Esophagus squamous epithelium (tissue), 5 donors: ENCODE measurements at regions not wholly inside any gene's neighbourhood (a gene's known extent, or its start where the extent isn't known, plus 50 kb on each side); places are given as distances from the start of the nearest gene placed in this dataset.

Experiments used
- DNase-seq: peaks from one replicate; lab custom pipeline; 2025; lab: John Stamatoyannopoulos, UW
- H3K27ac ChIP-seq, 4 donors: fragments of 200-600 bp; sonication (generic); one replicate each; pipeline ENCODE4 v1.5.1; 2016 to 2019; ENCODE audit warnings: mild to moderate bottlenecking in 1 of 4
- H3K27me3 ChIP-seq, 4 donors: fragments of 200-600 bp; sonication (generic); 1 replicate in 3 of 4; 2 replicates in 1 of 4; pipeline versions ENCODE4 v1.5.1 to v1.6.0; 2017 to 2021; ENCODE audit warnings: antibody characterized with exemption in 1 of 4
- H3K36me3 ChIP-seq, 3 donors: fragments of 200-600 bp; sonication (generic); one replicate each; pipeline ENCODE4 v1.5.1; 2016 to 2019
- H3K4me1 ChIP-seq, 3 donors: fragments of 200-600 bp; sonication (generic); one replicate each; pipeline ENCODE4 v1.5.1; 2017 to 2019
- H3K4me3 ChIP-seq, 4 donors: fragments of 200-600 bp; sonication (generic); 1 replicate in 3 of 4; 2 replicates in 1 of 4; pipeline ENCODE4 v1.5.1; 2016 to 2019; ENCODE audit warnings: mild to moderate bottlenecking in 2 of 4, moderate library complexity in 1 of 4
- H3K9me3 ChIP-seq, 3 donors: fragments of 200-600 bp; sonication (generic); one replicate each; pipeline ENCODE4 v1.5.1; 2016 to 2019
- POLR2A ChIP-seq, 4 donors: fragments of 450-650 bp; IDR thresholded peaks; one replicate each; pipeline ENCODE4 v1.6.1; 2017; ENCODE audit warnings: antibody characterized with exemption in 4 of 4, mild to moderate bottlenecking in 4 of 4, moderate library complexity in 3 of 4
- WGBS, 2 donors: methylation state at CpG; one replicate each; pipeline ENCODE4 v1.1.5; 2018; 5-methylcytosine and 5-hydroxymethylcytosine counted together
- intact Hi-C: fragments of 100-400 bp; cut with DNase I; formaldehyde crosslinking; loops from one replicate; pipeline ENCODE4 v1.15.0; 2022
- TF ChIP-seq, protein P1 (sequence below), 6 experiments: fragments of 450-650 bp in 4 of 6; fragments of 200-600 bp in 2 of 6; sonication (generic) in 2 of 6; IDR thresholded peaks; one replicate each; pipeline ENCODE4 v1.5.1; 2016 to 2019; ENCODE audit warnings: antibody characterized with exemption in 6 of 6, mild to moderate bottlenecking in 4 of 6, moderate library complexity in 4 of 6
- donor health status: DM: yes; HTN: yes; CAD: no.

- Histone ChIP-seq H3K9me3 (peaks cover 0 to 25% (median 16%) of the 10 kb centered on the region in 3 donors), H3K4me1 (no peaks in the 10 kb centered on the region), H3K4me3 (no peak overlapping the region), H3K27me3 (no peaks in the 10 kb centered on the region), H3K27ac (no peak overlapping the region), H3K36me3 (no peaks in the 10 kb centered on the region)
- no peak for TF ChIP-seq POLR2A (IDR thresholded peaks at IDR 0.05)
- TF ChIP-seq, protein P1, sequence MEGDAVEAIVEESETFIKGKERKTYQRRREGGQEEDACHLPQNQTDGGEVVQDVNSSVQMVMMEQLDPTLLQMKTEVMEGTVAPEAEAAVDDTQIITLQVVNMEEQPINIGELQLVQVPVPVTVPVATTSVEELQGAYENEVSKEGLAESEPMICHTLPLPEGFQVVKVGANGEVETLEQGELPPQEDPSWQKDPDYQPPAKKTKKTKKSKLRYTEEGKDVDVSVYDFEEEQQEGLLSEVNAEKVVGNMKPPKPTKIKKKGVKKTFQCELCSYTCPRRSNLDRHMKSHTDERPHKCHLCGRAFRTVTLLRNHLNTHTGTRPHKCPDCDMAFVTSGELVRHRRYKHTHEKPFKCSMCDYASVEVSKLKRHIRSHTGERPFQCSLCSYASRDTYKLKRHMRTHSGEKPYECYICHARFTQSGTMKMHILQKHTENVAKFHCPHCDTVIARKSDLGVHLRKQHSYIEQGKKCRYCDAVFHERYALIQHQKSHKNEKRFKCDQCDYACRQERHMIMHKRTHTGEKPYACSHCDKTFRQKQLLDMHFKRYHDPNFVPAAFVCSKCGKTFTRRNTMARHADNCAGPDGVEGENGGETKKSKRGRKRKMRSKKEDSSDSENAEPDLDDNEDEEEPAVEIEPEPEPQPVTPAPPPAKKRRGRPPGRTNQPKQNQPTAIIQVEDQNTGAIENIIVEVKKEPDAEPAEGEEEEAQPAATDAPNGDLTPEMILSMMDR (IDR thresholded peaks at IDR 0.05), result no peak
- no peak for DNase-seq
- 51 to 63% methylated on average over 2 of the region's 2 CpGs for WGBS, 2 donors
- intact Hi-C loops, result no loop called here
Measured at GRCh38 chr14:81839056-81839455, 305.4 kb upstream of the SEL1L start.

GRCh38 chr14:81841346-81841745 lies 307.7 kb upstream of the SEL1L start:
- no peak for TF ChIP-seq POLR2A (IDR thresholded peaks at IDR 0.05)
- TF ChIP-seq, protein P1 (IDR thresholded peaks at IDR 0.05), result no peak
- Histone ChIP-seq H3K9me3 (peaks cover 0 to 14% (median 7%) of the 10 kb centered on the region in 3 donors), H3K27ac (no peak overlapping the region), H3K4me1 (no peaks in the 10 kb centered on the region), H3K4me3 (no peak overlapping the region), H3K27me3 (no peaks in the 10 kb centered on the region), H3K36me3 (no peaks in the 10 kb centered on the region)
- DNase-seq, result no peak
- intact Hi-C loops, result no loop called here
- WGBS, 2 donors, result 85 to 86% methylated on average over 5 of the region's 5 CpGs

DNA sequence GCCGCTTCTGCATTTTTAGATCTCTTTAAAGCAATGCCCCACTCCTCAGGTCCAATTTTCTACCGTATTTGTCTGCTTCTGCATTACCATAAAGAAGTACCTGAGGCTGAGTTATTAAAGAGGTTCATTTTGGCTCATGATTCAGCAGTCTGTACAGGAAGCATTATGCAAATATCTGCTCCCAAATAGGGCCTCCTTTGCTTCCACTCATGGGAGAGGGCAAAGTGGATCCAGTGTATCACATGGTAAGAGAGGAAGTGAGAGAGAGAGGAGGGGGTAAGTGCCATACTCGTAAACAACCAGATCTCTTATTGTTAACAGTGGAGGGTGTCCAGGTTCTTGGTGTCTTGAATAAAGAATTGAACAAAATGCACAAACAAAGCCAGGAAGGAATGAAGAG lies 316.1 kb upstream of the SEL1L start:
- TF ChIP-seq, protein P1 (IDR thresholded peaks at IDR 0.05), result no peak
- no peak for TF ChIP-seq POLR2A (IDR thresholded peaks at IDR 0.05)
- no peak for DNase-seq
- WGBS, 2 donors, result 47 to 56% methylated on average over 3 of the region's 3 CpGs
- H3K36me3 ChIP-seq, result no peaks in the 10 kb centered on the region
- no peak overlapping the region for H3K27ac ChIP-seq
- no peaks in the 10 kb centered on the region for H3K4me1 ChIP-seq
- H3K4me3 ChIP-seq, result no peak overlapping the region
- H3K9me3 ChIP-seq, result peaks cover 0 to 19% (median under 1%) of the 10 kb centered on the region in 3 donors
- intact Hi-C loops, result no loop called here
- H3K27me3 ChIP-seq, result no peaks in the 10 kb centered on the region

DNA sequence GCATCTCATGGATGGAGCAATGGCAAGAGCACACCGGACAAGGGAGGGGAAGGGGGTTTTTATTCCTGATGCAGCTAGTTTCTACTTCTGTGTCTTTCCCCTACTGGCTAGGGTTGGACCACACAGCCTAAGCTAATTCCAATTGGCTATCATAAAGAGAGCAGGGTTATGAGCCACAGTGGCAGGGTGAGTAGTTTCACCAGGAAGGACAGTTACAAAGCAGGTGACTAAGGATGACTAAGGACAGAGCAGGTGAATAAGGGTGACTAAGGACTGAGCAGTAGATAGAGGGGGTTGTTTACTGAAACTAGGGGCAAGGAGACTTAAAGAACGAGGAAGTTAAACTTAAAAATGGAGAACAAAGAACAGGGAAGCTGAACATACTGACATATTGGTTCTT lies 321.4 kb upstream of the SEL1L start:
- H3K27ac ChIP-seq, result no peak overlapping the region
- 67 to 71% methylated on average over 2 of the region's 2 CpGs for WGBS, 2 donors
- no peak for TF ChIP-seq POLR2A (IDR thresholded peaks at IDR 0.05)
- TF ChIP-seq, protein P1 (IDR thresholded peaks at IDR 0.05), result no peak
- H3K27me3 ChIP-seq, result no peaks in the 10 kb centered on the region
- no peaks in the 10 kb centered on the region for H3K36me3 ChIP-seq
- no peak overlapping the region for H3K4me3 ChIP-seq
- H3K4me1 ChIP-seq, result no peaks in the 10 kb centered on the region
- peaks cover 0 to 35% (median 16%) of the 10 kb centered on the region in 3 donors for H3K9me3 ChIP-seq
- intact Hi-C loops, result no loop called here
- no peak for DNase-seq

DNA sequence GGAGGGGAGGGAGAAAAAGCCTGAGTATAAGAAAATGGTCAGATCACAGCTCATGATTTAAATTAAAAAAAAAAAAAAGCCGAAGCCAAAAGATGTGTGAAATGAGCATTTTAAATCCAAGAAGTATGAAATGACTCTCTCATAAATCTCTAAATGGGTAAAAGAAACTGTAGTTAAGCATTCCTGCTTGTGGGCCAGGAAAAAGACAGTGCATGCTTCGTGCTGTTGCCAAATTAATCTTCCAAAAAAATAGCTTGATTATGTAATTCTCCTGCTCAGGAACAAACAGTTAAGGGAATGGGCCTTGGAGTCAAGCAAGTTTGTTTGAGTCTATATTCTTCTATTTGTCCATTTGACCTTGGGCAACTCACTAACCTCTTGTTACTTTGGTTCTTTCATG lies 325.4 kb upstream of the SEL1L start:
- WGBS, 2 donors, result 18 to 38% methylated on average over 2 of the region's 2 CpGs
- intact Hi-C loops, result no loop called here
- DNase-seq, result no peak
- Histone ChIP-seq H3K4me3 (no peak overlapping the region), H3K27ac (no peak overlapping the region), H3K27me3 (no peaks in the 10 kb centered on the region), H3K36me3 (no peaks in the 10 kb centered on the region), H3K9me3 (peaks cover 0 to 32% (median 16%) of the 10 kb centered on the region in 3 donors), H3K4me1 (no peaks in the 10 kb centered on the region)
- no peak for TF ChIP-seq POLR2A (IDR thresholded peaks at IDR 0.05)
- TF ChIP-seq, protein P1 (IDR thresholded peaks at IDR 0.05), result no peak
